ENCODE measurements at regions not wholly inside any gene's neighbourhood (a gene's known extent, or its start where the extent isn't known, plus 50 kb on each side); places are given as distances from the start of the nearest gene placed in this dataset.

DNA sequence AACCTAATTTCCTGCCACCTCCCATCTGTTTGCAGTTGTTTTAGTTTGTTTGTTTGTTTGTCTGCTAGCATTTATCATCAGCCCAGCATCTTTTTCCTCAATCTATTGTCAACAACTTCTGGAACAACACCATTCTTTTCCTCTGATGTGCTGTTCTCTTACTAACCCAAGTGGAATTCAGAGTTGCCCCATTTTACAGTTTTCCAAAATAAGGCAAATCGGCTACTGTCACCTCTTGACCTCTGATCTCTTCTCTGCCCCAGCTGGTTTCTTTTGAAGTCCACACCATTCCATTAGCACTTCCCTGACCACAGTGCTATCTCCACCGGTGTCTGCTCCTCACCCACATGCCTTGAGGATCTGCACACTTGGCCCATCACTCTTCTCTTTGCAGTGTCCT is 102.4 kb downstream of the EFNB2 start:
- no peak for DNase-seq

DNA sequence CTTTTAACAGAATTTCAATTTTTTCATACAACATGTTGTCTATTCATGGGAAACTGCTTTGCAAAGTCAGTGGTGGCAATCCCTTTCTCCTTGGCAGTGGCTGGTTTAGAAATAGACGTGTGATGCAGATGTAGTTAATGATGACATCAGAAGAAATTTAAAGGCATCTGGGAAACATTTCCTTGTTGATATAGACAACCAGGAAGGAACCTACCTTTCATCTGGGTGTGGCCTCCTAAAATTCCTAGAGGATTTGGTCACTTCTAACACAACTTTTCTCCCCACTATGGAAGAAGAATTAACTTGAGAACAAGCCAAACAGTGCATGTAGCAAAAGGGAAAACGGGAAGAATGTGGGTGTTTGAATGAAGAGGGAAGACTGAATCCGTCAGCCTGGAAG is 102.8 kb downstream of the EFNB2 start:
- no peak for DNase-seq

DNA sequence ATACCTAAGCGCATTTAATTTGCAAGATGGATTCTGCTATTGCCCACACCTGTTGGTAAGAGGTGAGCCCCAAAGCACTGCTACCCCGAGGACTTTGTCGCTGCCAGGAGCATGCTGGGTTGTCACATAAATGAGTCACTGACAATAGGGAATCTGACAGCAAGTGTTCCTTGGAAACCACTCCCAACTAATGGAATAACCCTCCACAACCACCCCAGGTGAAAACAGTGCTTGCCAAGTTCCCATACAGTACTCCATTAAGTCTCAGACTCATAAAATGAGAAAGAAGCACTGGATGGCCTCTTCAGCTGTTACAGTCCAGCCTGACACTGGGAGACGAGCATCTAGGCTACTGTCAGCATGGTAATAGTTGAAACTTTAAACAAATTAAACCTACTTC is 108.6 kb downstream of the EFNB2 start:
- DNase-seq = no peak

DNA sequence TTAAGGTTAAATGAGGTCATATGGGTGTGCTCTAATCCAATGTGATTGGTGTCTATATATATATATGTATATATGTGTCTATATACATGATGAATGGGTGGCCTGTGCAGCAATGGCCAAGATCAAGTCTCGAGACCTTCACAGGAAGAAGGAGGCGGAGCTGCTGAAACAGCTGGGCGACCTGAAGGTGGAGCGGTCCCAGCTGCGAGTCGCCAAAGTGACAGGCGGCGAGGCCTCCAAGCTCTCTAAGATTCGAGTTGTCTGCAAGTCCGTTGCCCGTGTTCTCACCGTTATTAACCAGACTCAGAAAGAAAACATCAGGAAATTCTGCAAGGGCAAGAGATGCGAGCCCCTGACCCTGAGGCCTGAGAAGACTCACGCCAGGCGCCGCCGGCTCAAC is 109.8 kb downstream of the EFNB2 start:
- DNase-seq = no peak

DNA sequence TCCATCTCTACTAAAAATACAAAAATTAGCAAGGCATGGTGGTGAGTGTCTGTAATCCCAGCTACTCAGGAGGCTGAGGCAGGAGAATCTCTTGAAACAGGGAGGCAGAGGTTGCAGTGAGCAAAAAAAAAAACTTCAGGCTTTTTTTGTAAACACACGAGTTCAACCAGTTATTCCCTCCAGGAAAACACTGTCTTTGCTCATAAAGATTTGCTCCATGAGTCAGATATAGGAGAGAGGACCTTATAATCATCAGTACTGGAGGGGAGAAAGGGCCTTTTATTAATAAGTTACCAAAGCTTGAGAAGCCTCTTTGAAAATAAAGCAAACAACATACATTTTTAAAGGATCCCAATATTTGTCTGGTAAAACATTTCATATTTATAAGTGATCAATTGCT is 110.7 kb downstream of the EFNB2 start:
- no peak for DNase-seq

DNA sequence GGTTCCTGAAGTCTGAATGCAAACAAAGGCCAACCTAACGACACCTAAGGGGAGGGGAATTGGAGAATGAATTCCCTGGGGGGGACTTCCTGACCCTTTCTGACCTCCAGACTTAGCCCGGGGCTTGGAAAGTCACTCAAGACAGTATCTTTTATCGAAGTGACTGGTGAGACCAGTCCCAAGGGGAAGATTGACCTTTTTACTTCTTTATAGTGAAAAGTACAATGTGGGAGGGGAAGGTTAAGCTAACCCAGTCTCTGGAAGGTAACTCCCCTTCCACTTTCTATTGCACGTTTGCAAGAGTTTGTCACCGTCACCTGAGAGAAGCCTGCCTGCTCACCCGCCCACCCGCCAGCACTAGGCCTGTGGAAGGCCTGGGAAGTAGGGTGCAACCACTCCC is 111.9 kb downstream of the EFNB2 start:
- DNase-seq = no peak

DNA sequence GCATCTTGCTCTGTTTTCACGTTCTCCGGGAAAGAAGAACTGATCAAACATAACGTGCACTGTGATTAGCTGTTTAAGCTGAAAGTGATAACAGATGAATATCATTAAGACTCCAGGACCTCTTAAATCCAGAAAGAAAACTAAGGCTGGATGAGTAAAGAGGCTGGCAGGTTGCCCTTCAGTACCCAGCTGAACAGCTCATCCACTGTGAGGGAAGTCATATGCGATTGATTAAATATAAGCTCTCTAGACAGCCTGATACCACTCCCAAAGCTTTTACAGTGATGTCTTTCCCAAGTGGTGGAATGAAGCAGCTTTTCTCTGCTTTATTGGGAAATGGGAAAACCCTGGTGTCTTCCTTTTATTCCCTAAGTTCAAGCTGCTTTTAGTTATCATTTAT is 116.9 kb downstream of the EFNB2 start:
- no peak for DNase-seq

DNA sequence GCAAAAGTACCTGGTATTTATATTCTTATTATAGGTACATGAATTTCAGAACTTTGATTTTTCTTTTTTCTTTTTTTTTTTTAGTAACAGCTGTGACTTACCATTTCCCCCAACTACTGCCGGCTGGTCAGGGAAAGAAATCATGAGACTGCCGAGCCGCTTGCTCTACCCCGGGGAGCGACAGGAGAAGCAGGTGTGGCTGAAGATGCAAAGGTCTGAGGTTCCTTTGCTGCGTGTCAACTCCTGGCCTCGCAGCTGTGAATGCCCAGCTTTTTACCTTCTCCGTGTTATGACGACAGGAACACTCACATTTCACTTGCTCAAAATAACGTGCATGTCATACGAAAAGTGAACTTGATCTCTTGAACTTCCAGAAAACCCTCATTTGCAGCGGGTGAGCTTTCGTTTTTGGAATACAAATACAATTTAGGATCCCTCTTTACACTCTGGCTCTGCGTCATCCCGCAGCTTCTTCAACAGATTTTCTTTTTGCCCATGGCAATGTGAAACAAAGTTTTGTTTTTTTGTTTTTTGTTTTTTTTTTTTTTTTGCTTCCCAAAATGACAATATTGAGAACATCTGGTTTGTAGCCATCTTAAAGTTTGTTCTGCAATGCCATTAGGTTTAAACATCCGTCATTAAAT is 117.9 kb downstream of the EFNB2 start:
- DNase-seq = no peak

DNA sequence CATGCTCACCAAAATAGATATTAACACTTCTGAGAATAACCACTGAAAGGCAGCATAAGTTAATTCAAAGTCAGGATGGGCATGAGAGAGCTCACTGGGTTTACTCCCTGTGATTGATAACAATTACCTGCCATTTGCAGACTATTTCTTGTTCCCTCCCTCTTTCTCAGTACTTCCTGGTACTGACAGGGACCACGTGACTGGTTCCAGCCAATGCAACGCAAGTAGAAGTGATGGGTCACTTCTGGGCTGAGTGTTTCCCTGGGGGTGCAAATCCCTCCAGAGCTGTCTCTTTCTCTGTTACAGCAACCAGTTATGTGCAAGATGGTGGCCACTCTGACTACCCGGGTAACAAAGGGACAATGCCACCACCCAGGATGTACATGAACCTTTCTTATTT is 118.8 kb downstream of the EFNB2 start:
- DNase-seq = no peak

DNA sequence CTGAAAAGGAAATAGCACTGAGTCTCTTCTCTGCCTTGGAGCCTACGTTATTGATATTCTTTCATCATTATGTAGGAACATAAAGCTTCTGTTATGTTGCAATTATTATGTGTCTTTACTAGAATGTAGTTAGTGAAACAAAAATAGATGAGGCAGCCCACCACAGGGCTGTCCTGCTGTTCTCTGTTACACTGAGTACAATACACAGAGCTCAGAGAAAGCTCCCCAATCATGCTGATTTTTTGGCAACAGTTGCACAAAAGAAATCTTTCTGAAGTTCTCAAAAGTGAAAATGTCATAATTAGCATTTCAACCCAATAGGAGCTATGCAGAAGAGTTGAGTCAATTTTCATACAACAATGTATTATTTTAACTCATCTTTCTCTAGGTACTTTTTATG is 119.5 kb downstream of the EFNB2 start:
- no peak for DNase-seq

DNA sequence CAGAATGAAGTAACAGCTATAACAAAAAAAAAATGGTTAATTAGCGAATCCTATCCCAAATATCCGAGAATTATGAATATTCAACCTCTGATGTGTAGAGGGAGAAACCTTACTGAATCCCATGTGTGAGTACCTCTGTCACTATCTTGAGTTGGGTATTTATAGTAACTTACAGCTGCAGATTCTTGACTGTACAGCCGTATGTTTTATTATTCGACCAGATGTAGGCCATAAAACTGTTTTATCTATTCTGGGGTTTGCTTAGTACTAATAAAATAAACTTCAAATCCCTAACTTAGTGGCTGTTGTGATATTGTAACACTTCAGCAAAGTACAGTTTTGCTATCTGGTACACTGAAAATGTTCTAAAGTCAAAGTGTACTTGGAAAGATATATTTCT is 120.0 kb downstream of the EFNB2 start:
- no peak for DNase-seq

DNA sequence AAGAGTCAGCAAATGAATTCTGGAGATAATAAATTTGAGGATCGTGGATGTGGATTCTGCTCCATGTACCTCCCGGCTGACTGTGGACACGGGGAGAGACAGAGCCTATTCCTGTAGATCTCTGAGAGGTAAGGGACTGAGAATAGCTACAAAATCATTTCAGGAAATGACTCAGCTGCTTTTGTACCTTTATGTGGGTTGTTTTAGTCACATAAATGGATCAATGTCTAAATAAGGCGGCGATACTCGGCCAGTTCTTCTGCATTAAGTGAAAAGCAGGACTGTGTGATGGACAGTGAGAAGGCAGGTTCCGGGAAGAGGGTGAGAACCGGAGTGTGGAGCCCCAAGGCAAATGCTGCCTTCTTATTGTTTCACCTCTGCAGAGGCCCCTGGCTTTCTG is 128.1 kb downstream of the EFNB2 start:
- DNase-seq = no peak

DNA sequence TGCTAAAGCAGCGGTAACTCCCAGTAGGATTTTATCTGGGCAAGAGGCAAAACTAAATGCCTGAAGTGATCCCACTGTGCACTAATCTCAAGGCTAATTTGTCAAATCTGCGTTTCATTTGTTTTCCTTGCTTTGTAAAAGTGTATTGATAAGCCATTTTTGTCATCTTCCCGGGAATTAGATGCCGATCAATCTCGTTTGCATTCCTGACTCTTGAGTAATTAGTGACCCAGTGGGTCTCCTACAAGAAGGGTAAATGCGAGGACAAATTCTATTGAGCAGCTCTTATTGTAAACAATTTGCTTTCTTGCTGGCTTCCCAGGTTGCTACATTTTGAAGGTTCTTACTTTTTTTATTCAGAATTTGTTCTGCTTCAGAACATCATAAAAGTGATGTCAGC is 129.7 kb downstream of the EFNB2 start:
- no peak for DNase-seq

DNA sequence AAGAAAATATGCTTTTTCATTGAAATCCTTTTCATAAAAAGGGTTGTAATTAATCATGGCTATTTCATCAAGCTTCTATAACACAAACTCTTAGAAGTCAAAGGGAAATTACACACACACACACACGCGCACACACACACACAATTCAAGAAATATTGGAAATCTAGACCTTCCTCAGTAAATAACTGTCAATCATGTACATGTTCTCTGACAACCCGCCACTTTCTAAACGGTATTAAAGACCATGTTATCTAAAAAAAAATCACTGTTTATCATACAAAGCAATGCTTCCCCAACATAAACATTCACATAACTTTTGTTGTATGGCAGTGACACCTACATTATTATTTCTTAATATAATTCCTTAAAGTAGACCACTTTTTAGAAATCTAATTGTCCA is 132.2 kb downstream of the EFNB2 start:
- DNase-seq = no peak

DNA sequence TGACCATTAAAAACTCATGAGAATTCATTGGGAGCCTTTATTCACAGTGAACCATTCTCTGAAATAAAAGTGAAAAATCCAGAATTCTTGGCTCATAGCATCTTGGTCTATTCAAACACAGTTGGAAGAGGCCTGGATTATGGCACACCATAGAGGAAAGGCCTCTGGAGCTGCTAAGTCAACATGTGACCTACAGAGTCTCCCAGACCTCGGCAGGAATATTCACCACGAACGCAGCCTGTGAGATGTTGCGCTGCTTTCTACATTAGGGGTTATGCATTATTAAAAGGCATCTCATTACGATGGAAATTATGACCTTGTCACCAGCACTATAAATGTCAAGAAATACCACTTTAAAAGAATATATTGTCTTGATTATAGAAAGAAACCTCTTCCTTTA is 132.6 kb downstream of the EFNB2 start:
- DNase-seq = no peak

DNA sequence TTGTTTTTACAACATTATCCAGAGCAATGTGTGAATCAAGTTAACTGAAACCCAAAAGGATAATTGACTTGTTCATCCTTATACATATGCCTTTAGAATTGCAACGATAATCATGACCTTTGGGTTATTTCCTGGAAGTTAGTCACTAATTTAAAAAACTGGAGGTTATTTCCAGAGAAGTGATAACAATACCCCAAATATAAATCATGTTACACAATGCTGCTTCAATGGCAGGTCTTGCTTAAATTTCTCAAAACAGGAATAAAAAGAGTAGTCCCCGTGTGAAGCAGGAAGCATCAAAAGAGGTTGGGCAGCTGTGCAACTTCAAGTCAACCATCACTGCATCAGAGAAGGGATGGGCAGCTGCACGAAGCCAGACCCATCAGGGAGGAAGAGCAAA is 134.4 kb downstream of the EFNB2 start:
- no peak for DNase-seq

DNA sequence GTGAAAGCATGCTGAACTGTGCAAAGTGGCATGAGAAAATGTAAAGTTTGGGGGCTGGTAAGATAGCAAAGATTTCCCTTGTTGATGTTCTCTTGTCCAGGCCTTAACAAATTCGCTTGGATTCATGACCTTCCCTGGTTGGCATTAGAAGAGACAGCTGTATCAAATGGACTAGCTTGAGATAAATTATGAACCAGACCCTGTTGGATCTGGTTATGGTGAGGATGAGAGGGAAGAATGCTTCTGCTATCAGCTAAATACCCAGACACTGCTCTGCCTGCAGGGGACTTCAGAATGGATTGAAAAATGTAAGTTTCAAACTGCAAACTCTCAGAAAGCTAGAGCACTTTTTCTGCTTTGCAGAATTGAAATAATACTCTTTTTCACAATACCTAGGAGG is 135.2 kb downstream of the EFNB2 start:
- DNase-seq = no peak

DNA sequence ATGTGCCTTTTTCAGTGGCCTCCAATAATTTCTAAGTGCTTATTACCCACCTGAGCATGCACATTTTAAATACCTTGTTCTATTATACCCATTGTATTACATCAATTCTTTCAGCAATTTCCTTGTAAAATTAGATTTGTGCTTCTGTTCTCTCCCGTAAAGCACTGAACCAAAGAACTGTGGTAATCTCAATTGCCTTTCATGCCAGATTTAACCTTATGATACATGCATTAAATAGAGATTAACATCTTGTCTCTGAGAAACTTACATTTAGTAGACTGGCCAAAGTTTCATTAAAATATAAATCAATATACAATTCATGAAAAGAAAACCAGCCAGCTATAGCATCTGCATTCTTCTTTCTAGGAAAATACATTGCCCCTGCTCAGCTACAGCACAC is 137.2 kb downstream of the EFNB2 start:
- DNase-seq = no peak

DNA sequence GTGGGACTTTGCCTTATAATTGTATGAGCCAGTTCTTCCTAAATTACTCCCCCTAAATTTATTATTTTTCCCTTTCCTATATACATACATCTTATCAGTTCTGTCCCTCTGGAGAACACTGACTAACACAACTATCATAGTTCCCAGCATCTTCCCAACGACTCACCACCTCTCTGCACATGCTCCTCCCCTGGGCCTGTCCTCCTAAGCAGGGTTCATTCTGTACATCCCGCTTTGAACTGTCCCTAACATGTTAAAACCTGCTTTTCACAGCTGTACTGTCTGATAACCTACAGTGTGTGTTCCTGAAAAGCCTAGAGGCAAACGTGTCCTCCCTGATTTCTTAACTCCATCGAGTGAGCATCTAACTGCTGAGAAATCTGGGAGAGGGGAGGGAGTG is 141.7 kb downstream of the EFNB2 start:
- no peak for DNase-seq

DNA sequence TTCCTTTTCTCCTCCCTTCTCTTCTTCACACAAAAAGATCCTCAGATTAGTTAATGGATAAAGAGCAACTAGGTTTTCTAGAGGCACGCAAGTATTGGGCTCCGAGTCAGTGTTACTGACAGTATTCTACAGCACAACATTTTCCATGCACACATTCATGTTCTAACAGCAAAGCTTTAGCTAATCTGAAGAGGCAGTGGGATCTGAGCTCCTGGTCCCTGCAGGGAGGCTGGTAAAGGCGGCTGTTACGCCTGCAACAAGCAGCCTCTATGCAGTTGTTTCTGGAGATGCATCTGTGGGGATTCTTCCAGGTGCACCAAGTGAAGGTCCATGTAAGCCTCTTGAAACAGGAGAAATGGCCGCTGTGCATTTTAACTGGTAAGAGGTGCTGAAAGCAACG is 143.8 kb downstream of the EFNB2 start:
- DNase-seq = no peak

DNA sequence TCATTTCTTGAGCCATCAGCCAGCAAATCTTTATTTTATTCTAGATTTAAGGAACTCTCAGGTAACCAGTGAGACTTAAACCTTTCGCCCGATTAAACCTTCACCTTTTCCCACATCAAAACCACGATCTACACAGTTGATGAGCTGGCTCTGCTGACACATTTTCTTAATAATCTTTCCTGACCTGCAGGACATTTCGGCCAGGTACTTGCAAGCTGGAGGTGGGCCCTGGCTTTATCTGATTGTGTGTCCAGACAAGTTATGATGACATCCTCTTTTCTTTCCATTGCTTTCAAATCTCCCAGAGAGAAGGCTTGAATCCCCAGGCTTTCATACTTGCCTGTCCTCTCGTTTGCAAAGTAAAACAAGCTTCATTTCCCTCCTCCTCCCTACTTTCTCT is 144.2 kb downstream of the EFNB2 start:
- no peak for DNase-seq

DNA sequence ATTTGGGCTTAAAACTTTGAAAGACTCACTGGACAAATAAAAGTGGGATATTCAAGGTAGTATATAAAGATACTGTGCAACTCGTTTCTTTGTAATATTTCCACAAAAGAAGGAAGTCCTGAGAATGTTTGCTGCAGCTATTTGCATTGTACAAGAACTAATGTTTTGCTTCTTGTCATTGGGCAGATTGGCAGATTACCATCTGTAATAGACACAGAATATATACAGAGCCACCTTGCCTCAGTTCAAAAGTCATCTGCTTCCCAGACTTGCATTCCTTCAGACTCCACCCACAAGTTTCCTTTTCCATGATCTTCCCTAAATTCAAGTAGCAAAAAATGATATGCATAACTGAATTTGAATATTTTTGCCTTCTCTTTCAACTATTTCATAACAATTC is 145.1 kb downstream of the EFNB2 start:
- no peak for DNase-seq

DNA sequence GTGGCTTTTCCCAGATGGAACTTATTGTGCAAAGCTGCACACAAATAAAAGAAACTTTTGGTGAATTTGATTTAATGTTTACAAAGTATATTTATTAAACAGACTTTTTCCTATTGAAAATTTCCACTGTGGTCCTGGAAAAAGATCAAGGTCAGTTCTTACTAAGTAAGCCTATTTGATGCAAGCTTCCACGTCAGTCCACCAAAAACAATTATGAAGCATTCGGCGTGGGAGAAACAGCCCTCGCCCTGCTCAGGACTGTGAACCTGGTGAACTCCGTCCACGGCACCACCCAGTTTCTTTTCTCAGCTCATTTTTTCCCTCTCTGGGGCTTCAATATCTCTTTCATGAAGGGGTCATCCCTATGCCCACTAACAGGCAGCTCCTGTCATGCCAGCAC is 149.8 kb downstream of the EFNB2 start:
- no peak for DNase-seq

DNA sequence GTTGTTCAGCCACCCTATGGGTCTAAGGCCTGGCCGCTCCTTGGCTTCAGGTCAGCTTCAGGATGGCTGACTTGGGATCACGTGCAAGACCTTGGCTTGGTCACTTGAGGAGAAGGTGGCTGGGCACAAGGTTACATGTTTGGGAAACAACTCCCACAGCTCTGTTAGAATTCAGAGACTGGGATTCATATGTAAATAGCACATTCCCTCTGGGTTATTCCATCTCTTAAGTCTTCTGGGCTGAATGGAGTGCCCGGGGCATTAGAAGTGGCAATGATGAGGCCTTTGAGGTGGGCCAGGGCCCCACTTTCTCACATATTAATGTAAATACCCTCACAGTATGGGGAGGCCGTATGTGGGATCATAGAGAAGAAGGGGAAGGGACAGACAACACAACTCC is 150.9 kb downstream of the EFNB2 start:
- DNase-seq = no peak

DNA sequence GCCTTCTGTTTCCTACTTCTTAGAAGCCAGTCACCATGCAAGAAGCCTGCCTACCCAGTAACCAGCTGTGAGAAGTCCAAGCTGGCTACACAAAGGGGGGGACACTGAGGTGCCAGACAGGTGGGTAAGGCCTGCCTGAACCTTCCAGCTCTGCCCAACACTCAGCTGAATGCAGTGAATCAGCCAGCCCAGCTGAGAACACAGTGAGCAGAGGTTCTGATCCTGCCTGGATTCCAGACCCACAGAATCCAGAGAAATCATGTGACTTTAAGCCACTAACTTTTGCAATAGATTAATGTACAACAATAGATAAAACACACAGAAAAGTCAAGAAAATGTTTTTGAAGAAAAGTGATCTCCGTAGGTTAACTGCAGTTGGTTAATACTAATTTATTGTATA is 151.7 kb downstream of the EFNB2 start:
- DNase-seq = no peak

DNA sequence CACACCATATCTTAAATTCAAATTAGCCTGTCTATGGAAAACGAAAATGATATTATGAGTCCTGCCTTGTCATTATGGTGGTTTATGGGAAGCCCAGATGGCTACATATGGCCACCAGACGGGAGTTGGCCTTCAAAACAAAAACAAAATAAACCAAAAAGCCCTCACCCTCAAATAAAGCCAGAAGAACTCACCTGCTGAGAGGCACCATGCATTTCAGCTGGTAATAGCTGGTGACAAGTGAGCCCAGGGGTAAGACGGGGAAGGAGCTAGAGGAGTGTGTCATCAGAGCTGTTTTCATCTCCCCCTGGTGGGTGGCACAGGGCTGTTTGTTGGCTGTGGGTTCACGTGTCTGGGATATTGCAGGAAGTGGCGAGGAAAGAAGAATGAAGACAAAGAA is 152.9 kb downstream of the EFNB2 start:
- DNase-seq = no peak
